HG03135 (cell line): ENCODE measurements at regions not wholly inside any gene's neighbourhood (a gene's known extent, or its start where the extent isn't known, plus 50 kb on each side); places are given as distances from the start of the nearest gene placed in this dataset.

ENCODE experiments used
- ATAC-seq: cut with Tn5 transposase; IDR thresholded peaks from one replicate; pipeline ENCODE4 v1.9.1; 2021; ENCODE audit warnings: mild to moderate bottlenecking, moderate library complexity; ENCODE audit not compliant: unreplicated experiment

- no peak for ATAC-seq
Measured at GRCh38 chr1:83689921-83690868, 308.7 kb downstream of the TTLL7 start.

- ATAC-seq: no peak
Measured at GRCh38 chr1:83682132-83682531, 316.8 kb downstream of the TTLL7 start.

DNA sequence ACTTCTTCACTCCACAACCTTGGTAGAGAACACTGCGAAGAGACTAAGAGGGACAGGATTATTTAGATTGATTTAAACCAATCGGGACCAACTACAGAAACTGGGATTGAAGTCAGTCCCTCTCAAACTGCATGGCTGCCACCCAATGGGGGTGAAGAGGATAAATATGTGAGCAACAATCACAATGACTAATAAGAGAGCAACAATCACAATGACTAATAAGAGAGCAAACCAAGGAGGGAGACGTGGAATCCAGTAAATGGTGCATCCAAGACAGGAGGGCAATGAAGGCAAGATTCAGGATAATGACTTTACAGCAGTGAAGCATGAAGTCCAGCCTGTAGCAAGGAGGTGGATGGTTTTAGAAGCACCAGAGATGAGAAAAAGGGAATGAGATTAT lies 322.8 kb downstream of the TTLL7 start:
- ATAC-seq: no peak

- no peak for ATAC-seq
Measured at GRCh38 chr1:83673312-83673711, 325.6 kb downstream of the TTLL7 start.

GRCh38 chr1:83671586-83671985 lies 327.3 kb downstream of the TTLL7 start:
- no peak for ATAC-seq

GRCh38 chr1:83670909-83671565 lies 327.9 kb downstream of the TTLL7 start:
- no peak for ATAC-seq

DNA sequence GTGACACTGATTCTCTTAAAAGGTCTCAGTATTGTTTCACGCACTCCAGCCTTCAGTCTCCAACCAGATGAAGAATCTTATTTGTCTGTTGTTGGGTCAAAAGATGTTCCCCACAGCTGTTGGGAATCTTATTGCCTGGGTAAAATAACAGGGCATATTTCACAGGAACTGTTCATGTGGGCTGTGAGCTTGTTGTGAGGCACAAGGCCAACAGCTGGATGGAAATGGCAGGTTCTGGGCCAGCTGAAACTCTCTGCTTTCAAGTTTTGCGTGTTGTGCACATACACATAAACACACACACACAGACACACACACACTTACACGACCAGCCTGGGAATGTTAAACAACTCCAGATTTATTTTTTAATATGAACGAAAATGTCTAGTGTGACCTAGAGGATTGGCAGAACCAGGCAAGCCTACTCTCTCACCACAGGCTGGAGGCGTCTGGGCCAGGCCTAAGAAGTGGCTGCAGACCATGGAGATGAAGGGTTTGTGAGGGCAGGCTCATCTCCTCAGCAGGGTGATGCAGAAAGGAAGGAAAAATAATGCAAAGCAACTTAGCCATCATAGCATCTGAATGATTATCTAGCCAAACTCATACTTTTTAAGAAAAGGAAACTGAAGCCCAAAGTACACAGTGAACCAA lies 357.0 kb downstream of the TTLL7 start:
- no peak for ATAC-seq

DNA sequence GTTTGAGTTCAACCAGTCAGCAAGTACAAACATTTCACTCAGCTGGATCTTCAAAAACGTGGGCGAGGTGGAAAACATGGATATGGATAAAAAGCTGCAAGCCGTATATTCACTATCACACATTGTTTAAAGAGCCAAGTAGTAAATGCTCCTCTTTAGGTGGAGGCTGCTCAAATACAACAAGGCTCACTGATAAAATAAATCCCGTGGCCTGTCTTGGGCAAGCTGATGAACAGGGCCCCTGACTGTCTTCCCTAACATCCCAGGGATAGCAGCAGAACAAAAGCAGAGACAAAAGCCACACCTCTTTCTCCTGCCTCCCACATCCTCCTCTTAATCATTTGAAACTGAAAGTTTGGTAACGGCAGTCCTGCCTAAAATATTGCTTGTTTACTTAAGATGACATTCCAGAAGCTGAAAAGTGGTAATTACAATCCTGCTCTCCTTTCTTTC lies 357.7 kb downstream of the TTLL7 start:
- no peak for ATAC-seq

- ATAC-seq: no peak
Measured at GRCh38 chr1:83639785-83640184, 359.1 kb downstream of the TTLL7 start.

GRCh38 chr1:83637586-83637985 lies 361.3 kb downstream of the TTLL7 start:
- no peak for ATAC-seq

- ATAC-seq: no peak
Measured at GRCh38 chr1:83637009-83637408, 361.9 kb downstream of the TTLL7 start.

DNA sequence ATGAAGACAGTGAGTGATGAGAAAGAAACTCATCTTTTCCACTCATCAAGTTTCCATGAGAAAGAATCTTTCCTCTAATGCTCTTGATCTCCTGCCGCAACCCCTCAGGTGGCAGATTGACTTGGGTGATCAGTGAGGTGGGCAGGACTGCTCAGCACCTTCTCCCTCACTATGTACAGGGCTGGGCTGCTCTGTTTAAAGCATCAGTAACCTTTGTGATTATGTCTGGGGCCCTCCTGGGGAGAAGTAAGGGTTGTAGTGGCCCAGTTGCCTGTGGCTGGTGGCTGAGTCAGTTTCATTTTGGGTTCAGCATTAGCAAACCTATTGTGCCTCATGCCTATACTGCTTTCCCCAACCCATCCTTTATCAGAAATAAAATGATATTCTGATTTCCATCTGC lies 366.0 kb downstream of the TTLL7 start:
- no peak for ATAC-seq

DNA sequence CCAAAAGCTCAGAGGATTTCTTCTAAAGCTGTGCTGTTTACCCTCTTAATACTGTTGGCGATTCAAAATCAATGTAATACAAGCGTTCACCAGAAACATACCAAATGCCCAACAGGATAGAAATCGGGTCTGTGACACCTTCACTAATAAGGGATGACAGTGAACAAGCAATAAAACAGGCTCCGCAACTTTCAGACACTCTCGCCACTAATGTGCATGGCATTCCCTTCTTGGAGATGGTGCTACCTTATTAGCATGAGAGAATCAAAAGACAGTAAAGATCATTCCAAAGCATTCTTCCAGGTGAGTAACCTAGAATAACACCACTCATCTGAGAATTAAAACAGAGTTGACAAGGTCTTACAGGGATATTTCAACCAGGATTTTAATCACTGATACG lies 367.1 kb downstream of the TTLL7 start:
- no peak for ATAC-seq

DNA sequence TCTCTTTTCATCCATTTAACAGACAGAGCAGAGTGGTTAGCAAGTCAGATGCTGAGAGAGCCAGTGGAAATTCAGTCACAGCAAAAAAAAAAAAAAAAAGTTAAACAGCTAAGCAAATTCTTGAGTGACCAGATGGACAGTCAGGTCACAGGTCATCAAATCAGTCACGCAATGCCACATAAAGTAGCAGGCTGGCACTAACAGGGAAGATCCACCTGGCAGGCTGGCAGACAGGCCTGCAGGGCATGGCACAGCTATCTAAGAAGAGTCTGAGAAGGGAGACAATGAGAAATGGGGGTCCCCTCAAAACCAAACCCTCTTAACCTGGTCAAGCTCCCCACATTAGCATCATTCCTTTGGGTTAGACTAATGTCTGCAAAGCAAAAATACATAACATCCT lies 371.9 kb downstream of the TTLL7 start:
- ATAC-seq: no peak

DNA sequence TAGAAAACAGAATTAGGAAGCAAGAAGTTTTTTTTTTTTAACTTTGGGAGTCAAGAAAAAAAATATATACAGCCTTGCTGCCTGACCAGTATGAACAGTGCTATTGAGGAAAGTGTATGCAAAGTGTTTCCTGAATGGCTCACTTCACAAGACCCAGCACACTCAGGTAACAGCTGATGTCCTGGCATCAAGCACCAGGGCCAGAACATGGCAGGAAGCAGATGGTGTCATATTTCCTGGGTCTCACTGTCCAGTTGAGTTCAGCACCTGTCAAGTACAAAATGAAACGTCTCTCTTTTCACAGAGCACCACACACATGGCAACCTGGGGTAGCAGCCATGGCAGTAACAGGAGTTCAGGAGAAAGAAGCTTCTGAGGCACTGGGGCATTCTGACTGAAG lies 372.3 kb downstream of the TTLL7 start:
- ATAC-seq: no peak

DNA sequence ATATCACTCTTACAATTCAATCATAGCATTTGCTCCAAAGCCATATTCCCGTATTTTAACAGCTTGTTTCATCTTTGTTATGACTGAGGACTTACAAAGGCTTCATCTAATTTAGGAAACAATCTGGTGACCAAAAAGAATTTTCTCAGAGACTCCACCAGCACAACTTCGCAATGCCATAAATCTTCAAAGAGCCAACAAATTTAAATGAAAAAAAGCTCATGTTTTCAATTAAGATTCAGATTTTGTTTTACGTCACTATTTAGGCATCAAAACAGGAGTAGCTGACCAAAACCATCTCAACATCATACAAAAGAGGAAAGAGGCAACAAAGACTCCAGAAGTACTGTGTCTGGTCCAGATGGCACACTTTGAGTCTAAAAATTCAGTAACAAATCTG lies 373.3 kb downstream of the TTLL7 start:
- no peak for ATAC-seq

- ATAC-seq: no peak
Measured at GRCh38 chr1:83620016-83620415, 378.9 kb downstream of the TTLL7 start.

GRCh38 chr1:83619170-83619896 lies 379.6 kb downstream of the TTLL7 start:
- no peak for ATAC-seq

- ATAC-seq: no peak
Measured at GRCh38 chr1:83617883-83618282, 381.0 kb downstream of the TTLL7 start.

GRCh38 chr1:83615370-83615769 lies 383.6 kb downstream of the TTLL7 start:
- no peak for ATAC-seq

DNA sequence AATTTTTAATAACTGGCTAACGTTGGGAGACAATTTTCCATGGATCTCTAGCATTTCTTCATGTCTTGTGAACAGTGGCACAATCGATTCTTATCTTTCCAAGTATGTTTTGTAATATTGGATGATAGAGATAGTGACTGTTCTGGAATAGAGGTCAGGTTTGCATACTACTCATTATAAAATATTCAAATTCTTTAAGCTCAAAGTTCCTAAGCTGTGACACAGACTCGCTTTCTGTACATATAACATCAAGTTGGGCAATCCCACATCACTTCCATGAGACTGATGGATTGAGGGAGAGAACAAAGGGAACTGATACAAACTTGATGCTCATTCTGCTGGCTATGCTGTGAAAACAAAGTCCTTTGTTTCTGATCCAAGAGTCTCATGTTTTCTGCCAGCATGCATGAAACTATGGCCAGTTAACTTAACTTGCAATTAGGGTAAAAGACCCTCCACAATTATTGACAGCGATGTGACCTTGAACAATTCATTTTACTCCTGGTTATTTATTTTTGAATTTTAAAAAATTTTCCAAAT lies 392.4 kb downstream of the TTLL7 start:
- no peak for ATAC-seq
